ENCODE measurements at regions not wholly inside any gene's neighbourhood (a gene's known extent, or its start where the extent isn't known, plus 50 kb on each side); places are given as distances from the start of the nearest gene placed in this dataset.

- no peak for TF ChIP-seq CTCF (IDR thresholded peaks at IDR 0.05; ENCODE audit: low read depth, low read length, poor library complexity, severe bottlenecking)
- TF ChIP-seq EZH2phosphoT487 (IDR thresholded peaks at IDR 0.05; ENCODE audit: borderline replicate concordance, low read length): no peak
Measured at GRCh38 chr12:13463189-13463588, 266.7 kb downstream of the EMP1 start.
